Gastrocnemius medialis (tissue), 4 donors: ENCODE measurements at regions not wholly inside any gene's neighbourhood (a gene's known extent, or its start where the extent isn't known, plus 50 kb on each side); places are given as distances from the start of the nearest gene placed in this dataset.
"Not testable (repeated sequence)": the region's sequence is repeated elsewhere in the genome, so short reads cannot be mapped to it uniquely, and the experiment has no call there.

Source experiments
- ATAC-seq, 2 donors: fragments of 150-250 bp; one replicate each; pipeline ENCODE4 v1.9.1; 2016
- DNase-seq, 2 donors: peaks; one replicate each; pipeline ENCODE4 v3.0.0-alpha.2; 2019
- H3K27ac ChIP-seq, 4 donors: fragments of 200-600 bp; sonication (generic); 1 replicate in 1 of 4; 2 replicates in 3 of 4; pipeline ENCODE4 v1.5.1; 2016 to 2018; ENCODE audit warnings: mild to moderate bottlenecking in 2 of 4, moderate library complexity in 1 of 4
- H3K27me3 ChIP-seq, 3 donors: fragments of 200-600 bp; sonication (generic) in 2 of 3; 1 replicate in 1 of 3; 2 replicates in 2 of 3; pipeline versions ENCODE4 v1.5.1 to v1.6.0; 2016 to 2019; ENCODE audit warnings: mild to moderate bottlenecking in 1 of 3, moderate library complexity in 1 of 3
- H3K36me3 ChIP-seq, 2 donors: fragments of 200-600 bp; sonication (generic) in 1 of 2; one replicate each; pipeline ENCODE4 v1.5.1; 2017 to 2018
- H3K4me1 ChIP-seq, 2 donors: fragments of 200-600 bp; sonication (generic) in 1 of 2; one replicate each; pipeline ENCODE4 v1.5.1; 2016 to 2017; ENCODE audit warnings: mild to moderate bottlenecking in 2 of 2
- H3K4me3 ChIP-seq, 4 donors: fragments of 200-600 bp; sonication (generic) in 3 of 4; 1 replicate in 1 of 4; 2 replicates in 3 of 4; pipeline ENCODE4 v1.5.1; 2016 to 2019; ENCODE audit warnings: mild to moderate bottlenecking in 2 of 4
- H3K9me3 ChIP-seq, 3 donors: fragments of 200-600 bp; sonication (generic) in 2 of 3; 1 replicate in 1 of 3; 2 replicates in 2 of 3; pipeline ENCODE4 v1.5.1; 2016 to 2019
- CTCF ChIP-seq, 5 experiments: fragments of 450-650 bp in 3 of 5; fragments of 200-600 bp in 2 of 5; sonication (generic) in 2 of 5; IDR thresholded peaks in 4 of 5; conservative IDR thresholded peaks in 1 of 5; 1 replicate in 4 of 5; 2 replicates in 1 of 5; pipeline ENCODE4 v1.5.1; 2016 to 2019; ENCODE audit warnings: antibody characterized with exemption in 5 of 5, mild to moderate bottlenecking in 3 of 5, moderate library complexity in 3 of 5
- POLR2A ChIP-seq, 2 donors: fragments of 450-650 bp; IDR thresholded peaks; one replicate each; pipeline ENCODE4 v1.6.1; 2017; ENCODE audit warnings: antibody characterized with exemption in 2 of 2, mild to moderate bottlenecking in 2 of 2, moderate library complexity in 2 of 2
- in situ Hi-C, 4 donors: fragments of 200-750 bp; cut with MboI; loops; one replicate each; pipeline versions ENCODE4 v1.15.0 to v1.8.0; 2017; ENCODE audit warnings: low sequenced_read_pairs in 4 of 4
- intact Hi-C: fragments of 100-400 bp; cut with DNase I; formaldehyde crosslinking; loops from one replicate; pipeline ENCODE4 v1.15.1; 2023; ENCODE audit warnings: low total_unique reads

GRCh38 chr18:73528066-73528465 is 619.6 kb downstream of the FBXO15 start:
- ATAC-seq (no peak), DNase-seq (no peak)
- no peak overlapping the region for H3K4me3 ChIP-seq
- no peaks in the 10 kb centered on the region for H3K9me3 ChIP-seq
- no peaks in the 10 kb centered on the region for H3K27me3 ChIP-seq
- H3K4me1 ChIP-seq = no peaks in the 10 kb centered on the region
- no peaks in the 10 kb centered on the region for H3K36me3 ChIP-seq
- no peak for TF ChIP-seq POLR2A (IDR thresholded peaks at IDR 0.05)
- TF ChIP-seq CTCF (IDR thresholded peaks at IDR 0.05 in 4 of 5, conservative IDR thresholded peaks at IDR 0.05 in 1 of 5) = no peak
- H3K27ac ChIP-seq = no peak overlapping the region
- intact Hi-C loops = no loop called here
- in situ Hi-C loops = no loop called here

- Histone ChIP-seq H3K4me3 (no peak overlapping the region), H3K27ac (no peak overlapping the region), H3K9me3 (no peaks in the 10 kb centered on the region), H3K4me1 (no peaks in the 10 kb centered on the region), H3K36me3 (no peaks in the 10 kb centered on the region), H3K27me3 (no peaks in the 10 kb centered on the region)
- intact Hi-C loops (no loop called here), in situ Hi-C loops (no loop called here)
- TF ChIP-seq POLR2A (IDR thresholded peaks at IDR 0.05) = no peak
- TF ChIP-seq CTCF (IDR thresholded peaks at IDR 0.05 in 4 of 5, conservative IDR thresholded peaks at IDR 0.05 in 1 of 5) = no peak
- DNase-seq (no peak), ATAC-seq (no peak)
Measured at GRCh38 chr18:73520229-73520628, 627.4 kb downstream of the FBXO15 start.

GRCh38 chr18:73516056-73516455 is 631.6 kb downstream of the FBXO15 start:
- H3K27ac ChIP-seq, H3K4me1 ChIP-seq, H3K36me3 ChIP-seq, DNase-seq, H3K9me3 ChIP-seq, ATAC-seq, in situ Hi-C loops, H3K4me3 ChIP-seq, intact Hi-C loops, H3K27me3 ChIP-seq: not testable (repeated sequence)

- Histone ChIP-seq H3K27ac (no peak overlapping the region), H3K4me3 (no peak overlapping the region), H3K27me3 (no peaks in the 10 kb centered on the region), H3K36me3 (no peaks in the 10 kb centered on the region), H3K9me3 (no peaks in the 10 kb centered on the region), H3K4me1 (no peaks in the 10 kb centered on the region)
- in situ Hi-C loops = no loop called here
- TF ChIP-seq CTCF (IDR thresholded peaks at IDR 0.05 in 4 of 5, conservative IDR thresholded peaks at IDR 0.05 in 1 of 5) = no peak
- no peak for TF ChIP-seq POLR2A (IDR thresholded peaks at IDR 0.05)
- intact Hi-C loops = no loop called here
- no peak for ATAC-seq
- no peak for DNase-seq
Measured at GRCh38 chr18:73514449-73514848, 633.2 kb downstream of the FBXO15 start.

- no peak overlapping the region for H3K4me3 ChIP-seq
- no peak for ATAC-seq
- H3K9me3 ChIP-seq = no peaks in the 10 kb centered on the region
Measured at GRCh38 chr18:73511771-73512503, 635.7 kb downstream of the FBXO15 start.

More at GRCh38 chr18:73511771-73512503, 635.7 kb downstream of the FBXO15 start:
- Histone ChIP-seq H3K27me3 (no peaks in the 10 kb centered on the region), H3K4me1 (no peaks in the 10 kb centered on the region), H3K27ac (no peak overlapping the region), H3K36me3 (no peaks in the 10 kb centered on the region)
- DNase-seq = no peak
- no peak for TF ChIP-seq POLR2A (IDR thresholded peaks at IDR 0.05)
- TF ChIP-seq CTCF (IDR thresholded peaks at IDR 0.05 in 4 of 5, conservative IDR thresholded peaks at IDR 0.05 in 1 of 5) = no peak
- intact Hi-C loops = no loop called here
- in situ Hi-C loops = no loop called here
